ENCODE measurements at regions not wholly inside any gene's neighbourhood (a gene's known extent, or its start where the extent isn't known, plus 50 kb on each side); places are given as distances from the start of the nearest gene placed in this dataset.

- H3K4me3 ChIP-seq = no peak overlapping the region
- H3K4me1 ChIP-seq = no peaks in the 10 kb centered on the region
These were observed 174.2 kb upstream of the NOCT start for GRCh38 chr4:138841343-138841742.

DNA sequence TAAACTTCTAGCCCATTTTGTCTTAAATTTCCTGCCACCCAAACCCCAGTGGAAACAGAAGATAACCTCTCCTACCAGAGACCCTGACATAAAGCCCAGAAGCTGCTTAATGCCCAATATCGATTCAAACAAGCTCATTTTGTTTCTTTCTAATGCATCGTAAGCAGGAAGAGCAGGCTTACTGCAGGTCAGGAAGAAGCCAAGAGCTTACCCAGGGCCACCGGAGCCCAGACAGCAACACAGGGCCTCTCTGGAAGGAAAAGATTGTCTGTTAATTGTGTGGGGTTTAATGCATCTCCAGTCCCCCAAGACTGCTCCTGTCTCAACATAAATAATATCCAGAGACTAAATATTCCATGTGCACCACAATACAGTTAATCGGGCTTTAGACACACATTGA, 177.3 kb upstream of the NOCT start:
- DNase-seq = no peak
- no peaks in the 10 kb centered on the region for H3K4me1 ChIP-seq
- intact Hi-C loops (cut with DNase I; ENCODE audit: low total_unique reads) = no loop called here

More at GRCh38 chr4:138841343-138841742, 174.2 kb upstream of the NOCT start:
- H3K27ac ChIP-seq = no peak overlapping the region
- no peak for DNase-seq
- H3K9me3 ChIP-seq = no peaks in the 10 kb centered on the region
- no peak for TF ChIP-seq CTCF (IDR thresholded peaks at IDR 0.05 in 8 of 11, conservative IDR thresholded peaks at IDR 0.05 in 3 of 11)
- TF ChIP-seq POLR2AphosphoS5 (IDR thresholded peaks at IDR 0.05) = no peak
- no peak for TF ChIP-seq POLR2A (IDR thresholded peaks at IDR 0.05)
- intact Hi-C loops (cut with DNase I; ENCODE audit: low total_unique reads) = no loop called here
- H3K36me3 ChIP-seq = no peaks in the 10 kb centered on the region
- H3K27me3 ChIP-seq (replicated peaks in 1 of 7) = no peaks in the 10 kb centered on the region

GRCh38 chr4:138835832-138836533, 179.6 kb upstream of the NOCT start:
- no peak for TF ChIP-seq CTCF (IDR thresholded peaks at IDR 0.05 in 8 of 11, conservative IDR thresholded peaks at IDR 0.05 in 3 of 11)
- TF ChIP-seq POLR2A (IDR thresholded peaks at IDR 0.05) = no peak
- TF ChIP-seq POLR2AphosphoS5 (IDR thresholded peaks at IDR 0.05) = no peak
- H3K4me3 ChIP-seq = no peak overlapping the region
- DNase-seq = no peak
- intact Hi-C loops (cut with DNase I; ENCODE audit: low total_unique reads) = no loop called here
- 82 to 97% (median 92%) methylated on average over 9 of the region's 9 CpGs for WGBS, 5 donors
- H3K9me3 ChIP-seq = no peaks in the 10 kb centered on the region
- H3K36me3 ChIP-seq = no peaks in the 10 kb centered on the region
- H3K27ac ChIP-seq = no peak overlapping the region
- no peaks in the 10 kb centered on the region for H3K4me1 ChIP-seq
- H3K27me3 ChIP-seq (replicated peaks in 1 of 7) = no peaks in the 10 kb centered on the region

More for the DNA sequence above, 177.3 kb upstream of the NOCT start:
- no peaks in the 10 kb centered on the region for H3K36me3 ChIP-seq
- TF ChIP-seq POLR2AphosphoS5 (IDR thresholded peaks at IDR 0.05) = no peak
- TF ChIP-seq CTCF (IDR thresholded peaks at IDR 0.05 in 8 of 11, conservative IDR thresholded peaks at IDR 0.05 in 3 of 11) = no peak
- TF ChIP-seq POLR2A (IDR thresholded peaks at IDR 0.05) = no peak
- H3K27me3 ChIP-seq (replicated peaks in 1 of 7) = no peaks in the 10 kb centered on the region
- no peak overlapping the region for H3K27ac ChIP-seq
- no peaks in the 10 kb centered on the region for H3K9me3 ChIP-seq
- WGBS, 5 donors = 62 to 73% (median 70%) methylated on average over 4 of the region's 4 CpGs
- no peak overlapping the region for H3K4me3 ChIP-seq

DNA sequence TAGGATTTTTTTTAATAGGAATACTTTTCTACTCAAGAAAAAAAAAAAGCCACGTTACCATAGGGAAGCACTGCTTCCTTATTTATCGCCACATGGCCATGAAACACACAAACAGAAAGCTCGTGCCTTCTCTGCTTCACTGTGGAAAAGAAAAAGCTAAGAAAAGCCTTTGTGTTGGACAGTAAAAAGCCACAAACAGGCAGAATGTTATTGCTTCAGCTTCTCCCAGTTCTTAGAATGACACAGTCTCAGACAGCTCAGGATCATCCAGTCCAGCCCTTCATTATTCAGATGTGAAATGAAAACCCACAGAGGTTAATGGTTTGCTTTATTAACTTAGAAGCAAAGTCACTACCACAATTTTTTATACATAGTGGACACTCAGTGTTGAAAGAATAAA, 181.6 kb upstream of the NOCT start:
- intact Hi-C loops (cut with DNase I; ENCODE audit: low total_unique reads) = no loop called here
- H3K9me3 ChIP-seq = no peaks in the 10 kb centered on the region
- TF ChIP-seq POLR2A (IDR thresholded peaks at IDR 0.05) (no peak), POLR2AphosphoS5 (IDR thresholded peaks at IDR 0.05) (no peak), CTCF (IDR thresholded peaks at IDR 0.05 in 8 of 11, conservative IDR thresholded peaks at IDR 0.05 in 3 of 11) (no peak)
- no peaks in the 10 kb centered on the region for H3K36me3 ChIP-seq
- 26 to 34% (median 31%) methylated on average over 3 of the region's 3 CpGs for WGBS, 5 donors
- DNase-seq = no peak
- H3K27ac ChIP-seq = no peak overlapping the region
- H3K4me3 ChIP-seq = no peak overlapping the region
- no peaks in the 10 kb centered on the region for H3K4me1 ChIP-seq
- H3K27me3 ChIP-seq (replicated peaks in 1 of 7) = peaks cover 0 to 7% (median 0%) of the 10 kb centered on the region in 7 donors
